Astrocyte of the cerebellum (primary cell): ENCODE measurements at regions not wholly inside any gene's neighbourhood (a gene's known extent, or its start where the extent isn't known, plus 50 kb on each side); places are given as distances from the start of the nearest gene placed in this dataset.

ENCODE experiments used
- DNase-seq: peaks from one replicate; pipeline ENCODE4 v3.0.0-alpha.2; 2011; ENCODE audit warnings: low read depth
- H3K4me3 ChIP-seq: 2 replicates; pipeline ENCODE4 v1.5.1; 2011; ENCODE audit warnings: mild to moderate bottlenecking, low read depth, low read length, moderate library complexity
- in situ Hi-C: cut with HindIII; loops from 2 replicates; pipeline ENCODE4 v1.10.0; 2017; ENCODE audit warnings: low sequenced_read_pairs
- TF ChIP-seq, protein P1 (sequence below): IDR thresholded peaks from 2 replicates; pipeline ENCODE4 v1.5.1; 2012; ENCODE audit warnings: low read length, low read depth, moderate library complexity, mild to moderate bottlenecking; ENCODE audit errors: missing control alignments

DNA sequence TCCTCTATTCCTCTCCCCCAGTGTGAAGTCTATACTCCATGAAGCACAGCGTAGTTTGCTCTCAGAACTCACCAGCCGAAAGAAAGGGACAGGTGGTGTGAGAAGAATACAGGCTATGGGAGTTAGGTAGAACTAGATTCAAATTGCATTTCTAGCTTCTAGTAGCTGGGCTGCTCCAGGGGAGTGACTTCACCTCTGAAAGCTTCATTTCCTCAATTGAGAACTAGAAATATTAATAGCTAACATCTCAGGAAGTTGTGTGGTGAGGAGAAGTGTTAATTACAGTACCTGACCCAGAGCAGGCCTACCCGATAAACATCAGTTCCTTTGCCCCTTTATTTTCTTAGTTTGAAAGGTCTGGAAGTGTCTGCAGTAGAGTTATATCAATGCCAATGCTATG is 484.7 kb upstream of the TENM4 start:
- H3K4me3 ChIP-seq: no peak overlapping the region
- in situ Hi-C loops: no loop called here
- no peak for DNase-seq
- TF ChIP-seq, protein P1, sequence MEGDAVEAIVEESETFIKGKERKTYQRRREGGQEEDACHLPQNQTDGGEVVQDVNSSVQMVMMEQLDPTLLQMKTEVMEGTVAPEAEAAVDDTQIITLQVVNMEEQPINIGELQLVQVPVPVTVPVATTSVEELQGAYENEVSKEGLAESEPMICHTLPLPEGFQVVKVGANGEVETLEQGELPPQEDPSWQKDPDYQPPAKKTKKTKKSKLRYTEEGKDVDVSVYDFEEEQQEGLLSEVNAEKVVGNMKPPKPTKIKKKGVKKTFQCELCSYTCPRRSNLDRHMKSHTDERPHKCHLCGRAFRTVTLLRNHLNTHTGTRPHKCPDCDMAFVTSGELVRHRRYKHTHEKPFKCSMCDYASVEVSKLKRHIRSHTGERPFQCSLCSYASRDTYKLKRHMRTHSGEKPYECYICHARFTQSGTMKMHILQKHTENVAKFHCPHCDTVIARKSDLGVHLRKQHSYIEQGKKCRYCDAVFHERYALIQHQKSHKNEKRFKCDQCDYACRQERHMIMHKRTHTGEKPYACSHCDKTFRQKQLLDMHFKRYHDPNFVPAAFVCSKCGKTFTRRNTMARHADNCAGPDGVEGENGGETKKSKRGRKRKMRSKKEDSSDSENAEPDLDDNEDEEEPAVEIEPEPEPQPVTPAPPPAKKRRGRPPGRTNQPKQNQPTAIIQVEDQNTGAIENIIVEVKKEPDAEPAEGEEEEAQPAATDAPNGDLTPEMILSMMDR: no peak

DNA sequence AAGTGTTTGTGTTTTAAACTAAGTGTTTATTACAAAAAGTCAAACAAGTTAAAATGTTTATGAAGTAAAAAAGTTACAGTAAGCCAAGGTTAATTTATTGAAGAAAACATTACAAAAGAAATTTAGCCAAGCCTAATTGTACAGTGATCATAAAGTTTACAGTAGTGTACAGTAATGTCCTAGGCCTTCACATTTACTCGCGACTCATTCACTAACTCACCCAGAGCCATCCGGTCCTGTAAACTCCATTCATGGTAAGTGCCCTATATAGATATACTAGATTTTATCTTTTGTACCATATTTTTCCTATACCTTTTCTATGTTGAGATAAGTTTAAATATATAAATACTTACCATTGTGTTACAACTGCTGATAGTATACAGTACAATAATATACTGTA is 481.8 kb upstream of the TENM4 start:
- H3K4me3 ChIP-seq: no peak overlapping the region
- in situ Hi-C loops: no loop called here
- TF ChIP-seq, protein P1: no peak
- DNase-seq: no peak

DNA sequence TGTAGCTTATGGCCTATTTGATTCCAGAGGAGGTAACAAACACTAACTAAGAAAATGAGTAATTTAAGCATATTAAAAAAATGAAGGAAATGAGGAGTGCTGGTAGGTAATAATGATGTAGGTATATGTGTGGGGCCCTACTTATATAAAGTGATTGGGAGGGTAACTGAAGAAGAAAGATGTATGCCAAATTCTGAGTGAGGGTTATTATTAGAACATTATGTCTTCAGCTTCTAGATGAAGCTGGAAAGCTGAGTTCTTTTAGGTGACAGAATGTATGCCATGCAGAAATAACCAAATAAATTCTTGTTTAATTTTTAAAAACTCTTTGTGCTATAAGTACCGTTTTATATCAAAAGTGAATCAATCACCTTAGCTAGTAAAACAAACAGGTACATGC is 479.6 kb upstream of the TENM4 start:
- TF ChIP-seq, protein P1: no peak
- in situ Hi-C loops: no loop called here
- no peak for DNase-seq
- no peak overlapping the region for H3K4me3 ChIP-seq

DNA sequence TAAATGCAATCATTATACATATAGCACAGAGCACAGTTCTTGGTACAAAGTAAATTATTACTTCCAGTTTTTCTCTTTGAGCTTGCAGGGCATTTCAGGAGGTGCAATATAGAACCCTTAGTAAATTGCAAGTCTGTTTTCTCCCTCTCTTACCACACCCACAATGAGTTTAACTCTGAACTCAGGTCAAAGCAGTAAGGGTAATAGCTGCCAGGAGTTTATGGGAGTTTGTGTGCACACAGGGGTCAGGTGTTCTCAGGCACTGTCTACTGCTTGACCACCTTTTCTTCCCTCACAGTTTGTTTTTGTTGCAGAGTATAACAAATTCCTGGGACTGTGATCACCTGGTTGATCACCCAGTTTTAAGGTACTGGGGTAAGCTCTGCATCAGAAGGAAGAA is 478.5 kb upstream of the TENM4 start:
- TF ChIP-seq, protein P1: no peak

DNA sequence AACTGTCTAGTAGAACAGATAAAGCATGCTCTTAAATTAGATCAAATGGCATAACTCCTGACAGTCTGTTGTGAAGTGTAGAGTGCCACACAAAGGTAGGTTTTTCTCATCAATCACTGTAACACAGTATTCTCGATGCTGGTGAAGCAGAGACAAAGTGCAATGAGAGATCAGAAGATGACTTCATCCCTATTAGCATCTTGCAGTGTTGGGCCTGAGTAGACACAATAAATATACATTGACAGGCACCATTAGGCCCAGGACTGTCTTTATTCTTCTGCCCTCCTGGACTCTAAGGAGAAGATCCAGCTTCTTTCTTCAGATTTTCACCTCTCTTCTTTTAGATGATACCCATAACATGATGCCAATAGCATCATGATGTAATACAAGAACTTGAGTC is 478.0 kb upstream of the TENM4 start:
- H3K4me3 ChIP-seq: no peak overlapping the region
- TF ChIP-seq, protein P1: no peak
- in situ Hi-C loops: no loop called here
- DNase-seq: no peak

More for the DNA sequence above, 478.5 kb upstream of the TENM4 start:
- no peak for DNase-seq
- in situ Hi-C loops: no loop called here
- H3K4me3 ChIP-seq: no peak overlapping the region

DNA sequence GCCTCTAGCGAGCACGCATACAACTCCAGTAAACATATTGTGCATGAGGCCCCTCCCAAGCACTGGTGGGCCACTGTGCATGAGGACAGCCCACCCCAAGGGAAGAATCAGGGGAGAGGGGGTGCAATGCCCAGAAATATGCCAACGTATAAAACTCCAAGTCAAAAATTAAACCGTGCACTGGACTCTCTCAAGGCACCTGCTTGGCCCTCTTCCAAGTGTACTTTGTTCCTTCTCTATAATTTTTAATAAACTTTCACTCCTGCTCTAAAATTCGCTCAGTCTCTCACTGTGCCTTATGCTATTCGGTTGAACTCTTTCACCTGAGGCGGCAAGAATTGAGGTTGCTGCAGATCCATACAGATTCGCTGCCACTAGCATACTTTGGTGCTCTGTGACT is 465.3 kb upstream of the TENM4 start:
- in situ Hi-C loops: no loop called here
- H3K4me3 ChIP-seq: no peak overlapping the region
- DNase-seq: no peak
- TF ChIP-seq, protein P1: no peak

DNA sequence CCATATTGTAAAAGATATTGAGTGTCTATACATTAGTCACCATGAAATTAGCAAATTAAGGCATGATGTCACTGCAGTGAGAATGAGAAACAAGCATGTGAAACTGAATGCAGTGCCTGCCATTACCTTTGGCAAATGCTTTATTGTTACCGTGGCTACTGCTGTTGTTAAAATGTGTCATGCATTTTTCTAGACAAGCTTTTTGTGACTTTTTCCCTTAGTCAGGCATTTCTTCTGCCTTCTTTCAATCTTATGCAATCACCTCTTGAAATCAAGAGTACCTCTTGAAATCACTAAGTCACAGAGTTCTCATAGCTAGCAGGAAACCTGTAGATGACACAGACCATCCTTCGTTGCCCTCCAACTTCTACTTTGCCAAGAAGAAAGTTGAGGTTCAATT is 461.7 kb upstream of the TENM4 start:
- H3K4me3 ChIP-seq: no peak overlapping the region
- TF ChIP-seq, protein P1: no peak
- no peak for DNase-seq
- in situ Hi-C loops: no loop called here
